ENCODE measurements at regions not wholly inside any gene's neighbourhood (a gene's known extent, or its start where the extent isn't known, plus 50 kb on each side); places are given as distances from the start of the nearest gene placed in this dataset.

DNA sequence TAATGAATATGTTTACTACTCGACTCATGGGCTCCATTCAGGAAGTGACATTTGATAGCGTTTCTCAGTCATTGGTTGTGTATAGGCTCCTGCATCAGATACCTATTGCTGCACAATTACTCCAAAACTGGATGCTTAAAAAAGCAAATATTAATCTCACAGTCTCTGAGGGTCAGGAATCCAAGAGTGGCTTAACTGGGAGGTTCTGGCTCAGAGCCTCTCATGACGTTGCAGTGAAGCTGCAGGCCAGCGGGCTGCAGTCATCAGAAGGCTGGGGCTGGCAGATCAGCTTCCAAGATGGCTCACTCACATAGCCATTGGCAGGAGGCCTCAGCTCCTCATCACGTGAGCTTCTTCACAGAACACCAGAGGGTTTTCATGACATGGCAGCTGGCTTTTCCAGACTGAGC is 525.1 kb upstream of the NBEA start:
- Histone ChIP-seq H3K4me1 (ENCODE audit: low read depth, poor library complexity, severe bottlenecking) (no peaks in the 10 kb centered on the region), H3K4me2 (no peak overlapping the region), H3K36me3 (ENCODE audit: insufficient read depth) (no peaks in the 10 kb centered on the region), H4K20me1 (ENCODE audit: insufficient read depth) (no peaks in the 10 kb centered on the region), H3K9ac (no peak overlapping the region), H3K79me2 (ENCODE audit: insufficient read depth, low read depth) (no peaks in the 10 kb centered on the region), H3K27ac (no peak overlapping the region), H2AFZ (ENCODE audit: low read depth) (no peak overlapping the region), H3K4me3 (IDR thresholded peaks at IDR 0.05; ENCODE audit: insufficient read depth, low read depth, low read length) (no peak overlapping the region), H3K27me3 (ENCODE audit: insufficient read depth, low read depth) (no peaks in the 10 kb centered on the region)
- TF ChIP-seq, protein P1, sequence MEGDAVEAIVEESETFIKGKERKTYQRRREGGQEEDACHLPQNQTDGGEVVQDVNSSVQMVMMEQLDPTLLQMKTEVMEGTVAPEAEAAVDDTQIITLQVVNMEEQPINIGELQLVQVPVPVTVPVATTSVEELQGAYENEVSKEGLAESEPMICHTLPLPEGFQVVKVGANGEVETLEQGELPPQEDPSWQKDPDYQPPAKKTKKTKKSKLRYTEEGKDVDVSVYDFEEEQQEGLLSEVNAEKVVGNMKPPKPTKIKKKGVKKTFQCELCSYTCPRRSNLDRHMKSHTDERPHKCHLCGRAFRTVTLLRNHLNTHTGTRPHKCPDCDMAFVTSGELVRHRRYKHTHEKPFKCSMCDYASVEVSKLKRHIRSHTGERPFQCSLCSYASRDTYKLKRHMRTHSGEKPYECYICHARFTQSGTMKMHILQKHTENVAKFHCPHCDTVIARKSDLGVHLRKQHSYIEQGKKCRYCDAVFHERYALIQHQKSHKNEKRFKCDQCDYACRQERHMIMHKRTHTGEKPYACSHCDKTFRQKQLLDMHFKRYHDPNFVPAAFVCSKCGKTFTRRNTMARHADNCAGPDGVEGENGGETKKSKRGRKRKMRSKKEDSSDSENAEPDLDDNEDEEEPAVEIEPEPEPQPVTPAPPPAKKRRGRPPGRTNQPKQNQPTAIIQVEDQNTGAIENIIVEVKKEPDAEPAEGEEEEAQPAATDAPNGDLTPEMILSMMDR (conservative IDR thresholded peaks at IDR 0.05; ENCODE audit: low read depth, low read length), result no peak

DNA sequence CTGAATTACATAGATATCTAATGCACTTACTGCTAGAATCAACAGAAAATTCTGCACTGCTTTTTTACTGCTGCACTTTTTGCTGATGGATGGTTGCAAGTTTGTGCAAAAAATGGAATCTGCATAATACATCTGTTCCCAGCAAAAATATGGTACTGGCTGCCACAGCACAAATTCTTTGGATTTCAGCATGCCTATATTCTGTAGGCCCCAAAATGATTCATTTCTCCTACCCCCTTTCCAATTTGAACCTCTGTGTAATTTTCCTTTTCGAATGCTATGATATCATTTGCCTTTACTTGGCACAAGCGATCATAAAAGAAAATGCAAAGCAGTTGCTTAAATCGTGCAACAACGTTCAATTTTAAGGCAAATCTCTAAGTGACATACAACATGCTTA is 524.2 kb upstream of the NBEA start:
- Histone ChIP-seq H3K4me1 (ENCODE audit: low read depth, poor library complexity, severe bottlenecking) (no peaks in the 10 kb centered on the region), H3K27me3 (ENCODE audit: insufficient read depth, low read depth) (no peaks in the 10 kb centered on the region), H4K20me1 (ENCODE audit: insufficient read depth) (no peaks in the 10 kb centered on the region), H3K4me3 (IDR thresholded peaks at IDR 0.05; ENCODE audit: insufficient read depth, low read depth, low read length) (no peak overlapping the region), H3K4me2 (no peak overlapping the region), H3K9ac (no peak overlapping the region), H2AFZ (ENCODE audit: low read depth) (no peak overlapping the region), H3K27ac (no peak overlapping the region), H3K36me3 (ENCODE audit: insufficient read depth) (no peaks in the 10 kb centered on the region), H3K79me2 (ENCODE audit: insufficient read depth, low read depth) (no peaks in the 10 kb centered on the region)
- TF ChIP-seq, protein P1 (conservative IDR thresholded peaks at IDR 0.05; ENCODE audit: low read depth, low read length), result no peak

DNA sequence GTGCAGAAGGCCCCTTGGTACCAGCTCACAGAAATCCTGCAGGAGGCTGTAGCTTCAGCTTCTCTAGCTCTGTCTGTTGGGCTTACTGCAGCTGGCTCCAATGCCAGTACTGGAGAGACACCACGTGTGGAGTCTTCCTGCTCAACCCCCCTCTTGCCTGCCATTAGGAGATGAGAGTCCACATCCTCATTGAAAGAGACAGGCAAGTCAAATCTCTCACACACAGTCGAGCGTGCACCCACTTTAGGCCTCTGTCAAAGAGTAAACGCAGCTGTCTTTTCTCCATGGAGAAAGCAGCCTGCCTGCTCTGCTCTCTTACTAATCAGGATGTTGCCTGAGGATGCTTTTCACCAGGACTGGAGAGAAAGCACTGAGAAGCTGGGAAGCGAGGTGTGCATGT is 523.0 kb upstream of the NBEA start:
- TF ChIP-seq, protein P1 (conservative IDR thresholded peaks at IDR 0.05; ENCODE audit: low read depth, low read length), result no peak
- Histone ChIP-seq H2AFZ (ENCODE audit: low read depth) (no peak overlapping the region), H3K9ac (no peak overlapping the region)

DNA sequence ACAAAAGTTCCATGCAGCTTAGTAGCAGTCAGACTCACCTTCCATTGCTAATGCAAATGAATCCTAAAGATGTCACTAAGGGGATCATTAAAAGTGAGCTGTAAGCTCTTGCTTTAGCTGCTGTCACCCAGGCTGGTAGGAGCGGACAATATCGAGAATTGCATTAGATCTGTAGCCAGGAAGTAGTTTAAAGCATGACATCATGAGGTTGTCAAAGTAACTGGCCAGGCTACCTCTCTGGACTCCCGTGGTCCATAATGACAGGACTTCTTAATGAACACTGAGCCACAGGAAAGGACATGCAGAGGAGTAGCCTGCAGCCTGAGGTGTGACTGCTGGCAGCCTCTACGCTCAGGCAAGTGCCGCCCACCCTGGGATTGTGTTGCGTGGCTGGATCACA is 522.3 kb upstream of the NBEA start:
- Histone ChIP-seq H3K4me3 (IDR thresholded peaks at IDR 0.05; ENCODE audit: insufficient read depth, low read depth, low read length) (no peak overlapping the region), H2AFZ (ENCODE audit: low read depth) (no peak overlapping the region), H4K20me1 (ENCODE audit: insufficient read depth) (no peaks in the 10 kb centered on the region), H3K9ac (no peak overlapping the region), H3K79me2 (ENCODE audit: insufficient read depth, low read depth) (no peaks in the 10 kb centered on the region), H3K4me1 (ENCODE audit: low read depth, poor library complexity, severe bottlenecking) (no peaks in the 10 kb centered on the region), H3K4me2 (no peak overlapping the region), H3K27ac (no peak overlapping the region), H3K27me3 (ENCODE audit: insufficient read depth, low read depth) (no peaks in the 10 kb centered on the region), H3K36me3 (ENCODE audit: insufficient read depth) (no peaks in the 10 kb centered on the region)
- TF ChIP-seq, protein P1 (conservative IDR thresholded peaks at IDR 0.05; ENCODE audit: low read depth, low read length), result no peak

More for the DNA sequence above, 523.0 kb upstream of the NBEA start:
- Histone ChIP-seq H3K79me2 (ENCODE audit: insufficient read depth, low read depth) (no peaks in the 10 kb centered on the region), H3K27me3 (ENCODE audit: insufficient read depth, low read depth) (no peaks in the 10 kb centered on the region), H3K36me3 (ENCODE audit: insufficient read depth) (no peaks in the 10 kb centered on the region), H3K4me2 (no peak overlapping the region), H3K4me3 (IDR thresholded peaks at IDR 0.05; ENCODE audit: insufficient read depth, low read depth, low read length) (no peak overlapping the region), H3K27ac (no peak overlapping the region), H3K4me1 (ENCODE audit: low read depth, poor library complexity, severe bottlenecking) (no peaks in the 10 kb centered on the region), H4K20me1 (ENCODE audit: insufficient read depth) (no peaks in the 10 kb centered on the region)

Data from KMS-11 (cell line).